ENCODE measurements at regions not wholly inside any gene's neighbourhood (a gene's known extent, or its start where the extent isn't known, plus 50 kb on each side); places are given as distances from the start of the nearest gene placed in this dataset.

DNA sequence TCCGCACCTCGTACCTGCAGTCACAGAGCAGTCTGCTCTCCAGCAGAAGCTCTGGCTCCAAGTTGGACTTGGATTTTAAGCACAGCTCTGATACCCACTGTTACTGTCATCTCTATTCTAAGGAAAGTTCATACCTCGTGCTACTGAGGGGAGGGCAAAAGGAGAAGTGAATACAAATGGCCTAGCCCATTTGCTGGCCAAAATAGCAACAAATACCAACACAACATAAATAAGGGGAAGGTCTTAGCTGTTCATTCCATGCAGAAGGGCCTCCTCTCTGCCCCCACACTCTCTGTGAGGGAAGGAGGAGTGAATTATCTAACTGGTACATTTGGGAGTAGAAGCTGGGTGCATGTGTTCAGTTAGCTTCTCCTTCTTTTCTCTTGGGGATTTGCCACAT, 739.4 kb upstream of the RAB6C start:
- H3K36me3 ChIP-seq (ENCODE audit: control insufficient read depth in 4 of 4, insufficient read depth in 3 of 4, low read depth in 1 of 4, low read length in 3 of 4): no peaks in the 10 kb centered on the region
- peaks cover 0 to 5% (median 0%) of the 10 kb centered on the region in 4 donors for H3K27me3 ChIP-seq (ENCODE audit: control insufficient read depth in 4 of 4, insufficient read depth in 4 of 4, low read length in 3 of 4)
- no peak overlapping the region for H3K4me3 ChIP-seq (ENCODE audit: low read depth in 1 of 3, low read length in 3 of 3)
- no peak overlapping the region for H3K27ac ChIP-seq (ENCODE audit: low read depth in 1 of 2, low read length in 2 of 2)
- DNase-seq (ENCODE audit: low spot score): no peak
- WGBS: 78% methylated on average over 3 of the region's 3 CpGs
- H3K4me1 ChIP-seq (ENCODE audit: control insufficient read depth in 4 of 4, insufficient read depth in 4 of 4, low read length in 3 of 4): no peaks in the 10 kb centered on the region
- no peak overlapping the region for H3K9ac ChIP-seq (ENCODE audit: low read depth in 1 of 2, low read length in 2 of 2)
- peaks cover 0 to 4% (median 0%) of the 10 kb centered on the region in 4 donors for H3K9me3 ChIP-seq (ENCODE audit: control insufficient read depth in 4 of 4, low read length in 3 of 4)
- TF ChIP-seq, protein P1, sequence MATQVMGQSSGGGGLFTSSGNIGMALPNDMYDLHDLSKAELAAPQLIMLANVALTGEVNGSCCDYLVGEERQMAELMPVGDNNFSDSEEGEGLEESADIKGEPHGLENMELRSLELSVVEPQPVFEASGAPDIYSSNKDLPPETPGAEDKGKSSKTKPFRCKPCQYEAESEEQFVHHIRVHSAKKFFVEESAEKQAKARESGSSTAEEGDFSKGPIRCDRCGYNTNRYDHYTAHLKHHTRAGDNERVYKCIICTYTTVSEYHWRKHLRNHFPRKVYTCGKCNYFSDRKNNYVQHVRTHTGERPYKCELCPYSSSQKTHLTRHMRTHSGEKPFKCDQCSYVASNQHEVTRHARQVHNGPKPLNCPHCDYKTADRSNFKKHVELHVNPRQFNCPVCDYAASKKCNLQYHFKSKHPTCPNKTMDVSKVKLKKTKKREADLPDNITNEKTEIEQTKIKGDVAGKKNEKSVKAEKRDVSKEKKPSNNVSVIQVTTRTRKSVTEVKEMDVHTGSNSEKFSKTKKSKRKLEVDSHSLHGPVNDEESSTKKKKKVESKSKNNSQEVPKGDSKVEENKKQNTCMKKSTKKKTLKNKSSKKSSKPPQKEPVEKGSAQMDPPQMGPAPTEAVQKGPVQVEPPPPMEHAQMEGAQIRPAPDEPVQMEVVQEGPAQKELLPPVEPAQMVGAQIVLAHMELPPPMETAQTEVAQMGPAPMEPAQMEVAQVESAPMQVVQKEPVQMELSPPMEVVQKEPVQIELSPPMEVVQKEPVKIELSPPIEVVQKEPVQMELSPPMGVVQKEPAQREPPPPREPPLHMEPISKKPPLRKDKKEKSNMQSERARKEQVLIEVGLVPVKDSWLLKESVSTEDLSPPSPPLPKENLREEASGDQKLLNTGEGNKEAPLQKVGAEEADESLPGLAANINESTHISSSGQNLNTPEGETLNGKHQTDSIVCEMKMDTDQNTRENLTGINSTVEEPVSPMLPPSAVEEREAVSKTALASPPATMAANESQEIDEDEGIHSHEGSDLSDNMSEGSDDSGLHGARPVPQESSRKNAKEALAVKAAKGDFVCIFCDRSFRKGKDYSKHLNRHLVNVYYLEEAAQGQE (IDR thresholded peaks at IDR 0.05): no peak
- TF ChIP-seq, protein P2, sequence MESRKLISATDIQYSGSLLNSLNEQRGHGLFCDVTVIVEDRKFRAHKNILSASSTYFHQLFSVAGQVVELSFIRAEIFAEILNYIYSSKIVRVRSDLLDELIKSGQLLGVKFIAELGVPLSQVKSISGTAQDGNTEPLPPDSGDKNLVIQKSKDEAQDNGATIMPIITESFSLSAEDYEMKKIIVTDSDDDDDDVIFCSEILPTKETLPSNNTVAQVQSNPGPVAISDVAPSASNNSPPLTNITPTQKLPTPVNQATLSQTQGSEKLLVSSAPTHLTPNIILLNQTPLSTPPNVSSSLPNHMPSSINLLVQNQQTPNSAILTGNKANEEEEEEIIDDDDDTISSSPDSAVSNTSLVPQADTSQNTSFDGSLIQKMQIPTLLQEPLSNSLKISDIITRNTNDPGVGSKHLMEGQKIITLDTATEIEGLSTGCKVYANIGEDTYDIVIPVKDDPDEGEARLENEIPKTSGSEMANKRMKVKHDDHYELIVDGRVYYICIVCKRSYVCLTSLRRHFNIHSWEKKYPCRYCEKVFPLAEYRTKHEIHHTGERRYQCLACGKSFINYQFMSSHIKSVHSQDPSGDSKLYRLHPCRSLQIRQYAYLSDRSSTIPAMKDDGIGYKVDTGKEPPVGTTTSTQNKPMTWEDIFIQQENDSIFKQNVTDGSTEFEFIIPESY (IDR thresholded peaks at IDR 0.05): no peak
- TF ChIP-seq HNF4A (conservative IDR thresholded peaks at IDR 0.05) (no peak), TAF1 (conservative IDR thresholded peaks at IDR 0.05) (no peak), GABPA (IDR thresholded peaks at IDR 0.05 in 1 of 2, conservative IDR thresholded peaks at IDR 0.05 in 1 of 2) (no peak), NR2F2 (IDR thresholded peaks at IDR 0.05) (no peak), YY1 (IDR thresholded peaks at IDR 0.05) (no peak), EGR1 (IDR thresholded peaks at IDR 0.05; ENCODE audit: low read depth in 2 of 2) (no peak), HNF4G (IDR thresholded peaks at IDR 0.05) (no peak), FOXA1 (IDR thresholded peaks at IDR 0.05) (no peak), RAD21 (IDR thresholded peaks at IDR 0.05) (no peak), FOXA2 (IDR thresholded peaks at IDR 0.05) (no peak), RXRA (IDR thresholded peaks at IDR 0.05) (no peak), JUND (IDR thresholded peaks at IDR 0.05) (no peak), SP1 (IDR thresholded peaks at IDR 0.05) (no peak)
- TF ChIP-seq, protein P3, sequence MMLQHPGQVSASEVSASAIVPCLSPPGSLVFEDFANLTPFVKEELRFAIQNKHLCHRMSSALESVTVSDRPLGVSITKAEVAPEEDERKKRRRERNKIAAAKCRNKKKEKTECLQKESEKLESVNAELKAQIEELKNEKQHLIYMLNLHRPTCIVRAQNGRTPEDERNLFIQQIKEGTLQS (IDR thresholded peaks at IDR 0.05): no peak
- TF ChIP-seq, protein P4, sequence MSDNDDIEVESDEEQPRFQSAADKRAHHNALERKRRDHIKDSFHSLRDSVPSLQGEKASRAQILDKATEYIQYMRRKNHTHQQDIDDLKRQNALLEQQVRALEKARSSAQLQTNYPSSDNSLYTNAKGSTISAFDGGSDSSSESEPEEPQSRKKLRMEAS (IDR thresholded peaks at IDR 0.05): no peak
- TF ChIP-seq, protein P5, sequence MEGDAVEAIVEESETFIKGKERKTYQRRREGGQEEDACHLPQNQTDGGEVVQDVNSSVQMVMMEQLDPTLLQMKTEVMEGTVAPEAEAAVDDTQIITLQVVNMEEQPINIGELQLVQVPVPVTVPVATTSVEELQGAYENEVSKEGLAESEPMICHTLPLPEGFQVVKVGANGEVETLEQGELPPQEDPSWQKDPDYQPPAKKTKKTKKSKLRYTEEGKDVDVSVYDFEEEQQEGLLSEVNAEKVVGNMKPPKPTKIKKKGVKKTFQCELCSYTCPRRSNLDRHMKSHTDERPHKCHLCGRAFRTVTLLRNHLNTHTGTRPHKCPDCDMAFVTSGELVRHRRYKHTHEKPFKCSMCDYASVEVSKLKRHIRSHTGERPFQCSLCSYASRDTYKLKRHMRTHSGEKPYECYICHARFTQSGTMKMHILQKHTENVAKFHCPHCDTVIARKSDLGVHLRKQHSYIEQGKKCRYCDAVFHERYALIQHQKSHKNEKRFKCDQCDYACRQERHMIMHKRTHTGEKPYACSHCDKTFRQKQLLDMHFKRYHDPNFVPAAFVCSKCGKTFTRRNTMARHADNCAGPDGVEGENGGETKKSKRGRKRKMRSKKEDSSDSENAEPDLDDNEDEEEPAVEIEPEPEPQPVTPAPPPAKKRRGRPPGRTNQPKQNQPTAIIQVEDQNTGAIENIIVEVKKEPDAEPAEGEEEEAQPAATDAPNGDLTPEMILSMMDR (IDR thresholded peaks at IDR 0.05; ENCODE audit: low read depth, low read length, missing input control): no peak

All from liver (tissue), 8 donors.